K562 (cell line): ENCODE measurements at regions not wholly inside any gene's neighbourhood (a gene's known extent, or its start where the extent isn't known, plus 50 kb on each side); places are given as distances from the start of the nearest gene placed in this dataset.

Experiments used
- ATAC-seq: fragments of 200-7000 bp; cut with Tn5 transposase; 3 replicates; pipeline ENCODE4 v1.9.1; 2020; ENCODE audit warnings: moderate library complexity
- BruUV-seq: library from RNA; stranded (reverse); fragments of 400-500 nt; replicated peaks from 2 replicates; lab custom pipeline; 2021; lab: Mats Ljungman, UMichigan
- CTCF ChIA-PET: fragments of 300-600 bp; formaldehyde crosslinking; extraction: SDS; loops from one replicate; lab custom pipeline; 2021; ENCODE audit warnings: low intra/inter-chr PET ratio; lab: Yijun Ruan, JAX
- POLR2A ChIA-PET: fragments of 300-600, 350-650 bp; sonication (Branson Sonifier 250); formaldehyde crosslinking; extraction: SDS; loops from one replicate; lab custom pipeline; 2021; ENCODE audit warnings: antibody characterized with exemption, inconsistent platforms; lab: Yijun Ruan, JAX
- DNase-seq, 4 experiments: peaks; one replicate each; pipeline versions ENCODE4 v3.0.0 to v3.0.0-alpha.2; 2011 to 2018; ENCODE audit warnings: low spot score in 3 of 4, mixed read lengths in 3 of 4; ENCODE audit errors: extremely low read depth in 1 of 4
- FAIRE-seq: peaks from 2 replicates; lab custom pipeline; 2011; peaks lifted over from hg19 to GRCh38; lab: Jason Lieb, UNC
- H2AFZ ChIP-seq: 2 replicates; pipeline ENCODE4 v1.6.0; 2011; ENCODE audit warnings: low read depth, low read length, control low read depth, inconsistent platforms
- H3K27ac ChIP-seq: fragments of 200-600 bp; 3 replicates; pipeline ENCODE4 v1.8.0; 2011; ENCODE audit warnings: low read depth, mild to moderate bottlenecking, control low read depth, inconsistent platforms, low read length, moderate library complexity, mixed read lengths; ENCODE audit errors: extremely low read depth
- H3K27me3 ChIP-seq, 2 experiments: fragments of 300-600 bp in 1 of 2; 2 replicates in 1 of 2; 3 replicates in 1 of 2; pipeline versions ENCODE4 v1.6.0 to v1.8.0; 2011; ENCODE audit warnings: inconsistent platforms in 2 of 2, low read length in 2 of 2, mild to moderate bottlenecking in 1 of 2, mixed read lengths in 1 of 2, moderate library complexity in 1 of 2; ENCODE audit not compliant: control insufficient read depth in 2 of 2, insufficient read depth in 2 of 2
- H3K36me3 ChIP-seq: fragments of 300-600 bp; 3 replicates; pipeline ENCODE4 v1.8.0; 2011; ENCODE audit warnings: mild to moderate bottlenecking, low read length, inconsistent platforms; ENCODE audit not compliant: control insufficient read depth, insufficient read depth
- H3K4me1 ChIP-seq, 2 experiments: fragments of 200-600 bp in 1 of 2; replicated peaks in 1 of 2; 2 replicates in 1 of 2; 3 replicates in 1 of 2; pipeline versions ENCODE4 v1.5.1 to v1.8.0; 2011; ENCODE audit warnings: inconsistent platforms in 2 of 2, low read length in 2 of 2, mild to moderate bottlenecking in 1 of 2, mixed read lengths in 1 of 2, moderate library complexity in 1 of 2; ENCODE audit not compliant: control insufficient read depth in 2 of 2, insufficient read depth in 2 of 2
- H3K4me2 ChIP-seq: 2 replicates; pipeline ENCODE4 v1.6.1; 2011; ENCODE audit warnings: low read length, control low read depth, inconsistent platforms, mixed read lengths; ENCODE audit not compliant: insufficient read depth
- H3K4me3 ChIP-seq: fragments of 200-600 bp; sonication (generic), shearing (Covaris generic); 2 replicates; pipeline ENCODE4 v1.5.1; 2016; ENCODE audit warnings: control low read depth, inconsistent platforms
- H3K79me2 ChIP-seq: fragments of 200-600 bp; 3 replicates; pipeline ENCODE4 v1.8.0; 2011; ENCODE audit warnings: low read length, inconsistent platforms; ENCODE audit not compliant: control insufficient read depth, insufficient read depth
- H3K9ac ChIP-seq, 2 experiments: 2 replicates each; pipeline versions ENCODE4 v1.6.0 to v1.6.1; 2011; ENCODE audit warnings: low read depth in 2 of 2, low read length in 2 of 2, control low read depth in 1 of 2, inconsistent platforms in 1 of 2, mild to moderate bottlenecking in 1 of 2, mixed read lengths in 1 of 2; ENCODE audit not compliant: insufficient read depth in 1 of 2
- H3K9me1 ChIP-seq: one replicate; pipeline ENCODE4 v1.6.0; 2011; ENCODE audit warnings: inconsistent platforms, mild to moderate bottlenecking, low read length, moderate library complexity; ENCODE audit not compliant: control insufficient read depth, insufficient read depth
- H3K9me3 ChIP-seq: replicated peaks from 2 replicates; pipeline ENCODE4 v1.5.1; 2011; ENCODE audit warnings: low read depth, low read length, inconsistent platforms; ENCODE audit not compliant: control insufficient read depth, insufficient read depth
- H4K20me1 ChIP-seq: replicated peaks from 2 replicates; pipeline ENCODE4 v1.6.1; 2011; ENCODE audit warnings: low read length, inconsistent platforms, mixed read lengths; ENCODE audit not compliant: control insufficient read depth, insufficient read depth
- ASH1L ChIP-seq: fragments of 450-650 bp; IDR thresholded peaks from 2 replicates; pipeline ENCODE4 v1.6.1; 2018; ENCODE audit warnings: borderline replicate concordance, mild to moderate bottlenecking, low read depth; ENCODE audit not compliant: partially characterized antibody
- DNMT1 ChIP-seq: fragments of 450-650 bp; IDR thresholded peaks from 2 replicates; pipeline ENCODE4 v1.6.1; 2016; ENCODE audit warnings: antibody characterized with exemption, mild to moderate bottlenecking
- KHSRP ChIP-seq: fragments of 450-650 bp; IDR thresholded peaks from 2 replicates; pipeline ENCODE4 v1.6.1; 2017
- RB1 ChIP-seq: fragments of 450-650 bp; IDR thresholded peaks from 2 replicates; pipeline ENCODE4 v1.6.1; 2017; ENCODE audit warnings: low read depth, mild to moderate bottlenecking
- SMAD1 ChIP-seq: fragments of 150-350 bp; IDR thresholded peaks from 2 replicates; pipeline ENCODE4 v1.6.1; 2014; ENCODE audit warnings: low read length, low read depth; ENCODE audit not compliant: partially characterized antibody
- ZC3H4 ChIP-seq: sonication (generic); formaldehyde crosslinking; IDR thresholded peaks from 2 replicates; pipeline ENCODE4 v1.9.0; 2021; ENCODE audit warnings: missing genetic modification reagents, borderline replicate concordance
- ZNF436 ChIP-seq: fragments of 250-450, 450-650 bp; sonication (Bioruptor Pico); formaldehyde crosslinking; IDR thresholded peaks from 2 replicates; pipeline ENCODE4 v1.7.0; 2020; ENCODE audit warnings: mild to moderate bottlenecking
- WGBS: fragments of 100-300 bp; shearing (Covaris generic); methylation state at CpG from one replicate; pipeline ENCODE4 v1.1.6; 2016; ENCODE audit warnings: low coverage, mixed read lengths; ENCODE audit not compliant: insufficient coverage; ENCODE audit errors: missing lambda C conversion rate; 5-methylcytosine and 5-hydroxymethylcytosine counted together
- in situ Hi-C: fragments of 300-500 bp; cut with MboI; formaldehyde crosslinking; loops from 4 replicates; pipeline ENCODE4 v1.15.0; 2018; ENCODE audit warnings: inconsistent platforms, mixed read lengths
- intact Hi-C: fragments of 100-400 bp; cut with micrococcal nuclease; formaldehyde crosslinking; loops from 2 replicates; pipeline ENCODE4 v1.14.2; 2022
- TF ChIP-seq, protein P1 (sequence below): sonication (generic); formaldehyde crosslinking; IDR thresholded peaks from 2 replicates; pipeline ENCODE4 v1.8.0; 2022; ENCODE audit warnings: mild to moderate bottlenecking, missing genetic modification reagents
- TF ChIP-seq, protein P2 (sequence below): sonication (generic); formaldehyde crosslinking; IDR thresholded peaks from 2 replicates; pipeline ENCODE4 v1.8.0; 2023; ENCODE audit warnings: missing genetic modification reagents, mild to moderate bottlenecking, borderline replicate concordance
- TF ChIP-seq, protein P3 (sequence below): fragments of 250-450 bp; sonication (Bioruptor Pico); IDR thresholded peaks from 2 replicates; pipeline ENCODE4 v1.8.0; 2022; ENCODE audit warnings: moderate library complexity, mild to moderate bottlenecking, inconsistent platforms

DNA sequence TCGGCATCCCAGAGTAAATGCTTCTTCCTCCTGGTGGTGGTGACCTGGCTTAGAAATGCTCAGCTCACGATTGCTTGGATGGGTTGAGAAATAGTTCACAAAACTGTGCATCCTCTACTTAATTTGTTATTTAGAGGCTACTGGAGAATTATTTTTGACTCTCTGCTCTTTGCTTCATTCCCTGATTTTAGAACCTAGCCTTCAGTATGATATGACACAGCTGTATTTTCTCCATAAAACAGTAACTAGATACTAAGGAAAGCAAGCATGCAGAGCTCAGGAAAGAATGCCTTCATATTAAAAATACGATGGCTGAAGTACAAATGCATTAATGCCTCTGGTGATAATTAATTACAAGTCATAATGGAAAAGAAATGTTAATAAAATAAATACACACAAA, 602.0 kb upstream of the COBL start:
- no peak for FAIRE-seq
- H3K27me3 ChIP-seq = no peaks in the 10 kb centered on the region
- no peaks in the 10 kb centered on the region for H3K79me2 ChIP-seq
- H4K20me1 ChIP-seq = no peaks in the 10 kb centered on the region
- H3K9me1 ChIP-seq = no peaks in the 10 kb centered on the region
- no peaks in the 10 kb centered on the region for H3K36me3 ChIP-seq
- no peaks in the 10 kb centered on the region for H3K4me1 ChIP-seq
- ChIA-PET CTCF (no interaction called here), POLR2A (no interaction called here)
- in situ Hi-C loops = no loop called here
- no peak overlapping the region for H2AFZ ChIP-seq
- ATAC-seq = no peak
- no peak overlapping the region for H3K27ac ChIP-seq
- DNase-seq = no peak
- 2% methylated on average over 3 of the region's 3 CpGs for WGBS
- H3K4me2 ChIP-seq = no peak overlapping the region
- intact Hi-C loops = no loop called here
- no peak overlapping the region for H3K4me3 ChIP-seq
- no peak for TF ChIP-seq ASH1L
- TF ChIP-seq, protein P1, sequence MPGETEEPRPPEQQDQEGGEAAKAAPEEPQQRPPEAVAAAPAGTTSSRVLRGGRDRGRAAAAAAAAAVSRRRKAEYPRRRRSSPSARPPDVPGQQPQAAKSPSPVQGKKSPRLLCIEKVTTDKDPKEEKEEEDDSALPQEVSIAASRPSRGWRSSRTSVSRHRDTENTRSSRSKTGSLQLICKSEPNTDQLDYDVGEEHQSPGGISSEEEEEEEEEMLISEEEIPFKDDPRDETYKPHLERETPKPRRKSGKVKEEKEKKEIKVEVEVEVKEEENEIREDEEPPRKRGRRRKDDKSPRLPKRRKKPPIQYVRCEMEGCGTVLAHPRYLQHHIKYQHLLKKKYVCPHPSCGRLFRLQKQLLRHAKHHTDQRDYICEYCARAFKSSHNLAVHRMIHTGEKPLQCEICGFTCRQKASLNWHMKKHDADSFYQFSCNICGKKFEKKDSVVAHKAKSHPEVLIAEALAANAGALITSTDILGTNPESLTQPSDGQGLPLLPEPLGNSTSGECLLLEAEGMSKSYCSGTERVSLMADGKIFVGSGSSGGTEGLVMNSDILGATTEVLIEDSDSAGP (CRISPR knock-in tag) = no peak
- TF ChIP-seq RB1 = no peak
- no peak for TF ChIP-seq KHSRP
- no peak for TF ChIP-seq ZNF436 (CRISPR knock-in tag)
- no peak overlapping the region for H3K9ac ChIP-seq
- BruUV-seq = no TSS peak
- no peaks in the 10 kb centered on the region for H3K9me3 ChIP-seq

DNA sequence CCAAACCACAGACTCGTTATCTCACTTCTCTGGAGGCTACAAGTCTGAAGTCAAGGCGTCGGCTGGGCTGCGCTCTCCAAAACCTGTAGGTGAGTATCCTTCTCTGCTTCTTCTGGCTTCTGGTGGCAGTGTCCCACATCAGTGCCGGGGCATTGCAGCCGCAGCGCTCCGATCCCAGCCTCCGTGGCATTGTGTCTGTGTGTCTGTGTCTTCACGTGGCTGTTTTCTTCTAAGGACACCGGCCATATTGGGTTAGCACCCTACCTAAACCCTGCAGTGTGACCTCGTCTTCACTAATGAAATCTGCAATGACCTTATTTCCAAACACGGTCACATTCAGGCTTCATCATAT, 584.9 kb upstream of the COBL start:
- Histone ChIP-seq H3K27ac (no peak overlapping the region), H3K4me3 (no peak overlapping the region), H3K4me1 (no peaks in the 10 kb centered on the region), H3K9me3 (no peaks in the 10 kb centered on the region), H2AFZ (no peak overlapping the region), H3K9ac (no peak overlapping the region), H4K20me1 (no peaks in the 10 kb centered on the region), H3K4me2 (no peak overlapping the region), H3K27me3 (no peaks in the 10 kb centered on the region), H3K36me3 (no peaks in the 10 kb centered on the region), H3K79me2 (no peaks in the 10 kb centered on the region), H3K9me1 (no peaks in the 10 kb centered on the region)
- POLR2A ChIA-PET = no interaction called here
- intact Hi-C loops (no loop called here), in situ Hi-C loops (no loop called here)
- no peak for DNase-seq
- no peak for FAIRE-seq
- 2% methylated on average over 13 of the region's 13 CpGs for WGBS
- no TSS peak for BruUV-seq
- ATAC-seq = no peak
- CTCF ChIA-PET = no interaction called here
- TF ChIP-seq DNMT1 (no peak), SMAD1 (no peak), ZC3H4 (CRISPR knock-in tag) (no peak)
- TF ChIP-seq, protein P2, sequence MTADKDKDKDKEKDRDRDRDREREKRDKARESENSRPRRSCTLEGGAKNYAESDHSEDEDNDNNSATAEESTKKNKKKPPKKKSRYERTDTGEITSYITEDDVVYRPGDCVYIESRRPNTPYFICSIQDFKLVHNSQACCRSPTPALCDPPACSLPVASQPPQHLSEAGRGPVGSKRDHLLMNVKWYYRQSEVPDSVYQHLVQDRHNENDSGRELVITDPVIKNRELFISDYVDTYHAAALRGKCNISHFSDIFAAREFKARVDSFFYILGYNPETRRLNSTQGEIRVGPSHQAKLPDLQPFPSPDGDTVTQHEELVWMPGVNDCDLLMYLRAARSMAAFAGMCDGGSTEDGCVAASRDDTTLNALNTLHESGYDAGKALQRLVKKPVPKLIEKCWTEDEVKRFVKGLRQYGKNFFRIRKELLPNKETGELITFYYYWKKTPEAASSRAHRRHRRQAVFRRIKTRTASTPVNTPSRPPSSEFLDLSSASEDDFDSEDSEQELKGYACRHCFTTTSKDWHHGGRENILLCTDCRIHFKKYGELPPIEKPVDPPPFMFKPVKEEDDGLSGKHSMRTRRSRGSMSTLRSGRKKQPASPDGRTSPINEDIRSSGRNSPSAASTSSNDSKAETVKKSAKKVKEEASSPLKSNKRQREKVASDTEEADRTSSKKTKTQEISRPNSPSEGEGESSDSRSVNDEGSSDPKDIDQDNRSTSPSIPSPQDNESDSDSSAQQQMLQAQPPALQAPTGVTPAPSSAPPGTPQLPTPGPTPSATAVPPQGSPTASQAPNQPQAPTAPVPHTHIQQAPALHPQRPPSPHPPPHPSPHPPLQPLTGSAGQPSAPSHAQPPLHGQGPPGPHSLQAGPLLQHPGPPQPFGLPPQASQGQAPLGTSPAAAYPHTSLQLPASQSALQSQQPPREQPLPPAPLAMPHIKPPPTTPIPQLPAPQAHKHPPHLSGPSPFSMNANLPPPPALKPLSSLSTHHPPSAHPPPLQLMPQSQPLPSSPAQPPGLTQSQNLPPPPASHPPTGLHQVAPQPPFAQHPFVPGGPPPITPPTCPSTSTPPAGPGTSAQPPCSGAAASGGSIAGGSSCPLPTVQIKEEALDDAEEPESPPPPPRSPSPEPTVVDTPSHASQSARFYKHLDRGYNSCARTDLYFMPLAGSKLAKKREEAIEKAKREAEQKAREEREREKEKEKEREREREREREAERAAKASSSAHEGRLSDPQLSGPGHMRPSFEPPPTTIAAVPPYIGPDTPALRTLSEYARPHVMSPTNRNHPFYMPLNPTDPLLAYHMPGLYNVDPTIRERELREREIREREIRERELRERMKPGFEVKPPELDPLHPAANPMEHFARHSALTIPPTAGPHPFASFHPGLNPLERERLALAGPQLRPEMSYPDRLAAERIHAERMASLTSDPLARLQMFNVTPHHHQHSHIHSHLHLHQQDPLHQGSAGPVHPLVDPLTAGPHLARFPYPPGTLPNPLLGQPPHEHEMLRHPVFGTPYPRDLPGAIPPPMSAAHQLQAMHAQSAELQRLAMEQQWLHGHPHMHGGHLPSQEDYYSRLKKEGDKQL = no peak
- TF ChIP-seq, protein P3, sequence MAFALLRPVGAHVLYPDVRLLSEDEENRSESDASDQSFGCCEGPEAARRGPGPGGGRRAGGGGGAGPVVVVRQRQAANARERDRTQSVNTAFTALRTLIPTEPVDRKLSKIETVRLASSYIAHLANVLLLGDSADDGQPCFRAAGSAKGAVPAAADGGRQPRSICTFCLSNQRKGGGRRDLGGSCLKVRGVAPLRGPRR (CRISPR knock-in tag) = no peak
